ENCODE measurements at regions not wholly inside any gene's neighbourhood (a gene's known extent, or its start where the extent isn't known, plus 50 kb on each side); places are given as distances from the start of the nearest gene placed in this dataset.

- Histone ChIP-seq H3K4me1 (replicated peaks in 1 of 4; ENCODE audit: control insufficient read depth in 3 of 4, insufficient read depth in 4 of 4, low read length in 3 of 4) (no peaks in the 10 kb centered on the region; a peak in 1 of 7 replicates), H3K14ac (ENCODE audit: insufficient read length) (no peak overlapping the region), H3K79me2 (ENCODE audit: control insufficient read depth in 1 of 2, insufficient read depth in 2 of 2, low read length in 2 of 2) (no peaks in the 10 kb centered on the region), H3K4ac (replicated peaks; ENCODE audit: insufficient read length, low read depth, low read length) (no peak overlapping the region), H2BK120ac (replicated peaks; ENCODE audit: low read depth, low read length) (no peak overlapping the region), H3K4me2 (ENCODE audit: insufficient read depth in 1 of 2, low read depth in 2 of 2, low read length in 2 of 2) (no peak overlapping the region), H3K36me3 (ENCODE audit: control insufficient read depth in 2 of 4, insufficient read depth in 4 of 4, low read length in 3 of 4) (no peaks in the 10 kb centered on the region), H3K18ac (ENCODE audit: extremely low read depth, low read length) (no peak overlapping the region), H3K27me3 (replicated peaks in 1 of 4; ENCODE audit: control insufficient read depth in 3 of 4, extremely low read depth in 1 of 4, insufficient read depth in 3 of 4, low read length in 3 of 4) (no peaks in the 10 kb centered on the region; a peak in 2 of 7 replicates), H4K8ac (ENCODE audit: extremely low read depth, insufficient read depth, low read length) (no peak overlapping the region), H4K5ac (ENCODE audit: insufficient read length, low read depth, low read length) (no peak overlapping the region), H2AFZ (ENCODE audit: low read length) (no peak overlapping the region), H3K9ac (replicated peaks in 1 of 4; ENCODE audit: extremely low read depth in 1 of 4, low read depth in 3 of 4, low read length in 3 of 4) (no peak overlapping the region), H2BK20ac (ENCODE audit: low read length) (no peak overlapping the region), H2BK15ac (ENCODE audit: low read length) (no peak overlapping the region), H4K91ac (replicated peaks; ENCODE audit: insufficient read length, low read length) (no peak overlapping the region), H3K27ac (ENCODE audit: low read depth, low read length) (no peak overlapping the region), H3K56ac (replicated peaks; ENCODE audit: insufficient read length, low read depth, low read length) (no peak overlapping the region), H2BK5ac (ENCODE audit: low read depth, low read length) (no peak overlapping the region), H2BK12ac (ENCODE audit: low read depth, low read length) (no peak overlapping the region), H4K20me1 (replicated peaks in 1 of 2; ENCODE audit: control insufficient read depth in 1 of 2, insufficient read depth in 2 of 2, low read length in 2 of 2) (no peaks in the 10 kb centered on the region), H3K23me2 (ENCODE audit: low read depth, low read length) (no peaks in the 10 kb centered on the region), H3K4me3 (ENCODE audit: extremely low read depth in 1 of 4, insufficient read depth in 2 of 4, low read depth in 3 of 4, low read length in 4 of 4) (no peak overlapping the region), H3K9me3 (ENCODE audit: insufficient read depth in 2 of 2, low read depth in 1 of 2, low read length in 1 of 2) (no peaks in the 10 kb centered on the region), H2AK5ac (ENCODE audit: low read depth, low read length) (no peak overlapping the region), H3K79me1 (ENCODE audit: low read depth, low read length) (no peaks in the 10 kb centered on the region), H3K23ac (ENCODE audit: insufficient read length) (no peak overlapping the region)
- ChIA-PET POLR2A (ENCODE audit: partially characterized antibody) (no interaction called here), CTCF (ENCODE audit: partially characterized antibody) (interaction anchor here (0.7 to 2.7 kb wide), 15 partner anchors 10 to 1811 kb away, joined by 3 to 28 read pairs (median 3); no protein-coding TSS in a partner anchor)
- FAIRE-seq (no peak), DNase-seq (ENCODE audit: low read depth in 1 of 2, low spot score in 2 of 2) (peak in 1 of 2 experiments; percentile 43)
- TF ChIP-seq ATF2 (IDR thresholded peaks at IDR 0.05; ENCODE audit: low read length) (no peak), YY1 (IDR thresholded peaks at IDR 0.05; ENCODE audit: low read depth, low read length) (no peak), CTCF (IDR thresholded peaks at IDR 0.05; ENCODE audit: control extremely low read depth in 1 of 3, insufficient read depth in 1 of 3, low read depth in 1 of 3, low read length in 3 of 3) (peak in 1 of 3 experiments; percentile 15; a peak in 1 of 4 replicates)
- 84% methylated on average over 6 of the region's 6 CpGs; no CpG with 5 or more reads in 1 of the 2 experiments for WGBS, 2 experiments (ENCODE audit: extremely low coverage in 1 of 2, insufficient coverage in 1 of 2, insufficient read length in 1 of 2, insufficient replicate concordance in 2 of 2, low coverage in 1 of 2, low lambda C conversion rate in 2 of 2, missing lambda C conversion rate in 1 of 2)
Observed at GRCh38 chr17:77606865-77607210, 351.7 kb upstream of the TNRC6C start.
